ENCODE measurements at regions not wholly inside any gene's neighbourhood (a gene's known extent, or its start where the extent isn't known, plus 50 kb on each side); places are given as distances from the start of the nearest gene placed in this dataset.

DNA sequence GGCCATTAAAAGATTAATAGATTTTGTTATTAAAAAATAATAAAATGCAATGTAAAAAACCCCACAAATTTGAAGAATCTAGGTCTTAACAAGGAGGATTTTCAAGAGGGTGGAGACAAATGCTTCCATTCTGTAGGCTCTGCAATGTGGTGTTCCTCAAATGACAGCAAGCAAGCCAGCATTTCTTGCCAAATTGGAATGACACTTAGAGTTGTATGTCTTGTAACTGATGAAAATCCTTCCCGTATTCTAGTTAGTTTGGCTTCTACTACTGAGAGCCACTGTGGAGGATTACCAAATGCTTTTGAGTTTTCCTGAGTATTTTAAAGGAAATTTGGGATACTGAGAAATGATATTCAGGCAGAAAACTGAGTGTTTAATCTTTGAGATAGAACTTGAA is 1225.5 kb upstream of the CITED2 start:
- TF ChIP-seq POLR2A (IDR thresholded peaks at IDR 0.05): no peak
- TF ChIP-seq, protein P1, sequence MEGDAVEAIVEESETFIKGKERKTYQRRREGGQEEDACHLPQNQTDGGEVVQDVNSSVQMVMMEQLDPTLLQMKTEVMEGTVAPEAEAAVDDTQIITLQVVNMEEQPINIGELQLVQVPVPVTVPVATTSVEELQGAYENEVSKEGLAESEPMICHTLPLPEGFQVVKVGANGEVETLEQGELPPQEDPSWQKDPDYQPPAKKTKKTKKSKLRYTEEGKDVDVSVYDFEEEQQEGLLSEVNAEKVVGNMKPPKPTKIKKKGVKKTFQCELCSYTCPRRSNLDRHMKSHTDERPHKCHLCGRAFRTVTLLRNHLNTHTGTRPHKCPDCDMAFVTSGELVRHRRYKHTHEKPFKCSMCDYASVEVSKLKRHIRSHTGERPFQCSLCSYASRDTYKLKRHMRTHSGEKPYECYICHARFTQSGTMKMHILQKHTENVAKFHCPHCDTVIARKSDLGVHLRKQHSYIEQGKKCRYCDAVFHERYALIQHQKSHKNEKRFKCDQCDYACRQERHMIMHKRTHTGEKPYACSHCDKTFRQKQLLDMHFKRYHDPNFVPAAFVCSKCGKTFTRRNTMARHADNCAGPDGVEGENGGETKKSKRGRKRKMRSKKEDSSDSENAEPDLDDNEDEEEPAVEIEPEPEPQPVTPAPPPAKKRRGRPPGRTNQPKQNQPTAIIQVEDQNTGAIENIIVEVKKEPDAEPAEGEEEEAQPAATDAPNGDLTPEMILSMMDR (IDR thresholded peaks at IDR 0.05 in 4 of 5, conservative IDR thresholded peaks at IDR 0.05 in 1 of 5): no peak
